ENCODE measurements at regions not wholly inside any gene's neighbourhood (a gene's known extent, or its start where the extent isn't known, plus 50 kb on each side); places are given as distances from the start of the nearest gene placed in this dataset.

DNA sequence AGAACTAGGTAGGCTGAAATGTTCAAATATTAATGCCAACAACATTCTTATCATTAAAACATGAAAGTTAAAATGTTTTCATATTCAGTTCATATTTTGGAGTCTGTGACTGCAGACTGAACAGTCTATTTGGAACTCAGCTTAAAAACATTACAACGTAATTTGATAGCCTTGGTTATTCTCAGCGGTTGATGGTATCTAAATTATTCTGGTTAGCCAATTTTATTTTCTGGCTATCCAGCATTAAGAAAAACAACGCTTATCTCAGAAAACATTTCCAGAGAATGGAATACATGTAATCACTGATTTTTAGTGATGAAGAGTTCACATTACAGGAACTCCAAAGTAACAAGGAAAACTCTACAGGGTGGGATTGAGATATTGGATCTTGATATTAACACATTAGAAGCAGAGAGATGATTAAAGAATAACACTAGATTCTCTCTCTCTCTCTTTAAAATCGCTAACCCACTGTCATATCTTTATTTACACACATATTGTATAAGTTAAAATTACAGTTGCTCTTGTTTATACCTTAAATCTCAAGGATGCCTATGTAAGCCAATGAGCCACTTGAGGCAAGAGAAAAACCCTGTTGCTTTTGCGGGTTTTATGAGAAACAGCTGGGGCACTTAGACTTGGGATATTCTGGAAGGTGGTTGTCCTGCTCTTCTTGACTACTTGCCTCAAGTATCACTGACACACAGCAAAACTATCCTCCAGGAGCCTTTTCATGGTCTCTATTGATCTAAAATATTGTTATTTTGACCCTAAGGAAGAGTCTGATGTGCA, 84.9 kb downstream of the ICOS start:
- TF ChIP-seq, protein P1, sequence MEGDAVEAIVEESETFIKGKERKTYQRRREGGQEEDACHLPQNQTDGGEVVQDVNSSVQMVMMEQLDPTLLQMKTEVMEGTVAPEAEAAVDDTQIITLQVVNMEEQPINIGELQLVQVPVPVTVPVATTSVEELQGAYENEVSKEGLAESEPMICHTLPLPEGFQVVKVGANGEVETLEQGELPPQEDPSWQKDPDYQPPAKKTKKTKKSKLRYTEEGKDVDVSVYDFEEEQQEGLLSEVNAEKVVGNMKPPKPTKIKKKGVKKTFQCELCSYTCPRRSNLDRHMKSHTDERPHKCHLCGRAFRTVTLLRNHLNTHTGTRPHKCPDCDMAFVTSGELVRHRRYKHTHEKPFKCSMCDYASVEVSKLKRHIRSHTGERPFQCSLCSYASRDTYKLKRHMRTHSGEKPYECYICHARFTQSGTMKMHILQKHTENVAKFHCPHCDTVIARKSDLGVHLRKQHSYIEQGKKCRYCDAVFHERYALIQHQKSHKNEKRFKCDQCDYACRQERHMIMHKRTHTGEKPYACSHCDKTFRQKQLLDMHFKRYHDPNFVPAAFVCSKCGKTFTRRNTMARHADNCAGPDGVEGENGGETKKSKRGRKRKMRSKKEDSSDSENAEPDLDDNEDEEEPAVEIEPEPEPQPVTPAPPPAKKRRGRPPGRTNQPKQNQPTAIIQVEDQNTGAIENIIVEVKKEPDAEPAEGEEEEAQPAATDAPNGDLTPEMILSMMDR (IDR thresholded peaks at IDR 0.05): no peak
- TF ChIP-seq POLR2A (IDR thresholded peaks at IDR 0.05): no peak

Data from right lobe of liver (tissue), 4 donors.